ENCODE measurements at regions not wholly inside any gene's neighbourhood (a gene's known extent, or its start where the extent isn't known, plus 50 kb on each side); places are given as distances from the start of the nearest gene placed in this dataset.

DNA sequence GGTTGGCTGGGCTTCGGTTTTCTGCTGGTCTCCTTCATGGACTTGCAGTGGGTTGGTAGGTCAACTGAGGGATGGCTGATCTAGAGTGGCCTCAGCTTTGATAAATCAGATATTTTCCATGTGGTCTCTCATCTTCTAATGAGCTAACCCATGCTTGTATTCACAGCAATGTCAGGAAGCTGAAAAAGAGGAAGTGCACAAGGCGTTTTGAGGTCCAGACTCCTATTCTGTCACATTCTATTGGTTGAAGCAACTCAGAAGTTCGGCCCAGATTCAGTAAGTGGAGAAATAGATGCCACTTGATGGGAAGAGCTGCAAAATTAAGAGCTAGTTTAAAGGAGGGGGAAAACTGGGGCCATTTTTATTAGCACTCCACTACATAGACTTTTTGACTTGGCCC is 361.2 kb downstream of the DIPK2A start:
- no peak for TF ChIP-seq POLR2AphosphoS5 (IDR thresholded peaks at IDR 0.05)
- TF ChIP-seq, protein P1, sequence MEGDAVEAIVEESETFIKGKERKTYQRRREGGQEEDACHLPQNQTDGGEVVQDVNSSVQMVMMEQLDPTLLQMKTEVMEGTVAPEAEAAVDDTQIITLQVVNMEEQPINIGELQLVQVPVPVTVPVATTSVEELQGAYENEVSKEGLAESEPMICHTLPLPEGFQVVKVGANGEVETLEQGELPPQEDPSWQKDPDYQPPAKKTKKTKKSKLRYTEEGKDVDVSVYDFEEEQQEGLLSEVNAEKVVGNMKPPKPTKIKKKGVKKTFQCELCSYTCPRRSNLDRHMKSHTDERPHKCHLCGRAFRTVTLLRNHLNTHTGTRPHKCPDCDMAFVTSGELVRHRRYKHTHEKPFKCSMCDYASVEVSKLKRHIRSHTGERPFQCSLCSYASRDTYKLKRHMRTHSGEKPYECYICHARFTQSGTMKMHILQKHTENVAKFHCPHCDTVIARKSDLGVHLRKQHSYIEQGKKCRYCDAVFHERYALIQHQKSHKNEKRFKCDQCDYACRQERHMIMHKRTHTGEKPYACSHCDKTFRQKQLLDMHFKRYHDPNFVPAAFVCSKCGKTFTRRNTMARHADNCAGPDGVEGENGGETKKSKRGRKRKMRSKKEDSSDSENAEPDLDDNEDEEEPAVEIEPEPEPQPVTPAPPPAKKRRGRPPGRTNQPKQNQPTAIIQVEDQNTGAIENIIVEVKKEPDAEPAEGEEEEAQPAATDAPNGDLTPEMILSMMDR (IDR thresholded peaks at IDR 0.05), result no peak

Data from sigmoid colon (tissue), 4 donors.